ENCODE measurements at regions not wholly inside any gene's neighbourhood (a gene's known extent, or its start where the extent isn't known, plus 50 kb on each side); places are given as distances from the start of the nearest gene placed in this dataset.
"Not testable (repeated sequence)": the region's sequence is repeated elsewhere in the genome, so short reads cannot be mapped to it uniquely, and the experiment has no call there.

GRCh38 chrX:43279341-43279808, 376.7 kb upstream of the MAOA start:
- no peaks in the 10 kb centered on the region for H3K27me3 ChIP-seq
- ATAC-seq (no peak), DNase-seq (no peak)
- no peak overlapping the region for H3K27ac ChIP-seq
- no peaks in the 10 kb centered on the region for H3K36me3 ChIP-seq
- H3K4me3 ChIP-seq: no peak overlapping the region
- intact Hi-C loops (cut with DNase I; ENCODE audit: low total_unique reads) (no loop called here), in situ Hi-C loops (cut with MboI; ENCODE audit: low sequenced_read_pairs in 4 of 4) (no loop called here)
- TF ChIP-seq CTCF (IDR thresholded peaks at IDR 0.05 in 4 of 5, conservative IDR thresholded peaks at IDR 0.05 in 1 of 5) (no peak), POLR2A (IDR thresholded peaks at IDR 0.05) (no peak)
- no peaks in the 10 kb centered on the region for H3K9me3 ChIP-seq
- no peaks in the 10 kb centered on the region for H3K4me1 ChIP-seq

- no peak for TF ChIP-seq POLR2A (IDR thresholded peaks at IDR 0.05)
- Histone ChIP-seq H3K27me3 (no peaks in the 10 kb centered on the region), H3K4me3 (no peak overlapping the region), H3K27ac (no peak overlapping the region), H3K4me1 (no peaks in the 10 kb centered on the region), H3K36me3 (no peaks in the 10 kb centered on the region), H3K9me3 (no peaks in the 10 kb centered on the region)
- intact Hi-C loops (cut with DNase I; ENCODE audit: low total_unique reads): no loop called here
- in situ Hi-C loops (cut with MboI; ENCODE audit: low sequenced_read_pairs in 4 of 4): no loop called here
- no peak for ATAC-seq
- no peak for DNase-seq
Observed at GRCh38 chrX:43283187-43283586, 372.9 kb upstream of the MAOA start.

GRCh38 chrX:43311625-43312024, 344.5 kb upstream of the MAOA start:
- H3K4me1 ChIP-seq; H3K36me3 ChIP-seq; ATAC-seq; H3K27me3 ChIP-seq; H3K27ac ChIP-seq; intact Hi-C loops (cut with DNase I; ENCODE audit: low total_unique reads); H3K9me3 ChIP-seq; DNase-seq; in situ Hi-C loops (cut with MboI; ENCODE audit: low sequenced_read_pairs in 4 of 4); H3K4me3 ChIP-seq: not testable (repeated sequence)

- no peaks in the 10 kb centered on the region for H3K27me3 ChIP-seq
- H3K4me1 ChIP-seq: no peaks in the 10 kb centered on the region
- in situ Hi-C loops (cut with MboI; ENCODE audit: low sequenced_read_pairs in 4 of 4) (no loop called here), intact Hi-C loops (cut with DNase I; ENCODE audit: low total_unique reads) (no loop called here)
- H3K4me3 ChIP-seq: no peak overlapping the region
- no peak overlapping the region for H3K27ac ChIP-seq
- ATAC-seq (no peak), DNase-seq (no peak)
- no peak for TF ChIP-seq CTCF (IDR thresholded peaks at IDR 0.05 in 4 of 5, conservative IDR thresholded peaks at IDR 0.05 in 1 of 5)
- no peak for TF ChIP-seq POLR2A (IDR thresholded peaks at IDR 0.05)
- no peaks in the 10 kb centered on the region for H3K36me3 ChIP-seq
- no peaks in the 10 kb centered on the region for H3K9me3 ChIP-seq
Observed at GRCh38 chrX:43313035-43313434, 343.1 kb upstream of the MAOA start.

GRCh38 chrX:43314525-43314924, 341.6 kb upstream of the MAOA start:
- intact Hi-C loops (cut with DNase I; ENCODE audit: low total_unique reads): no loop called here
- no peaks in the 10 kb centered on the region for H3K4me1 ChIP-seq
- H3K4me3 ChIP-seq: no peak overlapping the region
- no peaks in the 10 kb centered on the region for H3K9me3 ChIP-seq
- TF ChIP-seq CTCF (IDR thresholded peaks at IDR 0.05 in 4 of 5, conservative IDR thresholded peaks at IDR 0.05 in 1 of 5) (no peak), POLR2A (IDR thresholded peaks at IDR 0.05) (no peak)
- DNase-seq: no peak
- H3K27ac ChIP-seq: no peak overlapping the region
- H3K27me3 ChIP-seq: no peaks in the 10 kb centered on the region
- ATAC-seq: no peak
- no peaks in the 10 kb centered on the region for H3K36me3 ChIP-seq
- in situ Hi-C loops (cut with MboI; ENCODE audit: low sequenced_read_pairs in 4 of 4): no loop called here

- no peak for ATAC-seq
- Histone ChIP-seq H3K27ac (no peak overlapping the region), H3K4me1 (no peaks in the 10 kb centered on the region), H3K36me3 (no peaks in the 10 kb centered on the region), H3K4me3 (no peak overlapping the region), H3K9me3 (no peaks in the 10 kb centered on the region), H3K27me3 (no peaks in the 10 kb centered on the region)
- in situ Hi-C loops (cut with MboI; ENCODE audit: low sequenced_read_pairs in 4 of 4) (no loop called here), intact Hi-C loops (cut with DNase I; ENCODE audit: low total_unique reads) (no loop called here)
- TF ChIP-seq CTCF (IDR thresholded peaks at IDR 0.05 in 4 of 5, conservative IDR thresholded peaks at IDR 0.05 in 1 of 5): no peak
- TF ChIP-seq POLR2A (IDR thresholded peaks at IDR 0.05): no peak
- DNase-seq: no peak
Observed at GRCh38 chrX:43315622-43316021, 340.5 kb upstream of the MAOA start.
